Thyroid gland (tissue), 4 donors: ENCODE measurements at regions not wholly inside any gene's neighbourhood (a gene's known extent, or its start where the extent isn't known, plus 50 kb on each side); places are given as distances from the start of the nearest gene placed in this dataset.
A peak's percentile ranks its signal among the peaks of the same experiment; 100 is the strongest.
"Not testable (repeated sequence)": the region's sequence is repeated elsewhere in the genome, so short reads cannot be mapped to it uniquely, and the experiment has no call there.

ENCODE experiments used
- DNase-seq, 2 donors: peaks; one replicate each; pipeline ENCODE4 v3.0.0-alpha.2; 2019
- H3K27ac ChIP-seq, 3 donors: fragments of 200-600 bp; sonication (generic); 1 replicate in 2 of 3; 2 replicates in 1 of 3; pipeline ENCODE4 v1.5.1; 2016 to 2019; ENCODE audit warnings: mild to moderate bottlenecking in 1 of 3, moderate library complexity in 1 of 3
- H3K27me3 ChIP-seq: fragments of 200-600 bp; sonication (generic); one replicate; pipeline ENCODE4 v1.5.1; 2019
- H3K36me3 ChIP-seq, 2 donors: fragments of 200-600 bp; sonication (generic); one replicate each; pipeline ENCODE4 v1.5.1; 2016 to 2019
- H3K4me1 ChIP-seq, 2 donors: fragments of 200-600 bp; sonication (generic); one replicate each; pipeline ENCODE4 v1.5.1; 2017 to 2019
- H3K4me3 ChIP-seq, 3 donors: fragments of 200-600 bp; sonication (generic); replicated peaks in 1 of 3; 1 replicate in 2 of 3; 2 replicates in 1 of 3; pipeline ENCODE4 v1.5.1; 2016; ENCODE audit warnings: mild to moderate bottlenecking in 1 of 3
- H3K9me3 ChIP-seq: fragments of 200-600 bp; sonication (generic); one replicate; pipeline ENCODE4 v1.5.1; 2017
- CTCF ChIP-seq, 6 experiments: fragments of 200-600 bp in 3 of 6; fragments of 450-650 bp in 3 of 6; sonication (generic) in 3 of 6; IDR thresholded peaks; one replicate each; pipeline ENCODE4 v1.5.1; 2016 to 2019; ENCODE audit warnings: antibody characterized with exemption in 6 of 6, mild to moderate bottlenecking in 2 of 6, inconsistent platforms in 1 of 6, moderate library complexity in 1 of 6
- POLR2A ChIP-seq, 2 donors: fragments of 450-650 bp; IDR thresholded peaks; one replicate each; pipeline ENCODE4 v1.6.1; 2017; ENCODE audit warnings: antibody characterized with exemption in 2 of 2, mild to moderate bottlenecking in 2 of 2, moderate library complexity in 1 of 2
- WGBS, 2 donors: methylation state at CpG; one replicate each; pipeline ENCODE4 v1.1.5; 2017; 5-methylcytosine and 5-hydroxymethylcytosine counted together
- intact Hi-C: fragments of 100-400 bp; cut with DNase I; formaldehyde crosslinking; loops from one replicate; pipeline ENCODE4 v1.15.1; 2023

GRCh38 chr3:23723930-23724329 lies 81.8 kb upstream of the UBE2E1 start:
- H3K36me3 ChIP-seq: no peaks in the 10 kb centered on the region
- TF ChIP-seq POLR2A (IDR thresholded peaks at IDR 0.05): no peak
- no peak for TF ChIP-seq CTCF (IDR thresholded peaks at IDR 0.05)
- H3K9me3 ChIP-seq: no peaks in the 10 kb centered on the region
- no peaks in the 10 kb centered on the region for H3K27me3 ChIP-seq
- no peaks in the 10 kb centered on the region for H3K4me1 ChIP-seq
- DNase-seq: no peak
- no peak overlapping the region for H3K4me3 ChIP-seq
- intact Hi-C loops: no loop called here
- H3K27ac ChIP-seq: no peak overlapping the region

GRCh38 chr3:23726811-23727548 lies 78.8 kb upstream of the UBE2E1 start:
- Histone ChIP-seq H3K27me3 (no peaks in the 10 kb centered on the region), H3K27ac (no peak overlapping the region), H3K9me3 (no peaks in the 10 kb centered on the region), H3K4me3 (no peak overlapping the region), H3K36me3 (no peaks in the 10 kb centered on the region), H3K4me1 (peaks cover 0 to 7% of the 10 kb centered on the region in 2 donors)
- TF ChIP-seq CTCF (IDR thresholded peaks at IDR 0.05) (no peak), POLR2A (IDR thresholded peaks at IDR 0.05) (no peak)
- DNase-seq: no peak
- intact Hi-C loops: no loop called here
- 88 to 94% methylated on average over 5 of the region's 5 CpGs for WGBS, 2 donors

- no peaks in the 10 kb centered on the region for H3K36me3 ChIP-seq
- DNase-seq: peak; percentile 18 to 27
- TF ChIP-seq CTCF (IDR thresholded peaks at IDR 0.05) (no peak), POLR2A (IDR thresholded peaks at IDR 0.05) (no peak)
- H3K4me3 ChIP-seq: no peak overlapping the region
- no peaks in the 10 kb centered on the region for H3K27me3 ChIP-seq
- H3K4me1 ChIP-seq: peaks cover 0 to 7% of the 10 kb centered on the region in 2 donors
- 71 to 77% methylated on average over 4 of the region's 4 CpGs for whole genome bisulfite sequencing, 2 donors
- intact Hi-C loops: no loop called here
- H3K9me3 ChIP-seq: no peaks in the 10 kb centered on the region
- H3K27ac ChIP-seq: no peak overlapping the region
Measured at GRCh38 chr3:23728601-23729117, 77.1 kb upstream of the UBE2E1 start.

GRCh38 chr3:23729362-23729761 lies 76.4 kb upstream of the UBE2E1 start:
- DNase-seq, intact Hi-C loops, H3K36me3 ChIP-seq, H3K27ac ChIP-seq, H3K27me3 ChIP-seq, H3K4me3 ChIP-seq, H3K4me1 ChIP-seq, H3K9me3 ChIP-seq: not testable (repeated sequence)
- 89 to 95% methylated on average over 6 of the region's 6 CpGs for WGBS, 2 donors

GRCh38 chr3:23734481-23734880 lies 71.3 kb upstream of the UBE2E1 start:
- Histone ChIP-seq H3K27me3 (no peaks in the 10 kb centered on the region), H3K27ac (no peak overlapping the region), H3K36me3 (no peaks in the 10 kb centered on the region), H3K4me1 (peaks cover 6 to 16% of the 10 kb centered on the region in 2 donors), H3K9me3 (no peaks in the 10 kb centered on the region), H3K4me3 (no peak overlapping the region)
- 95 to 96% methylated on average over 3 of the region's 3 CpGs for WGBS, 2 donors
- no peak for DNase-seq
- TF ChIP-seq POLR2A (IDR thresholded peaks at IDR 0.05) (no peak), CTCF (IDR thresholded peaks at IDR 0.05) (no peak)
- intact Hi-C loops: no loop called here
